ENCODE measurements at regions not wholly inside any gene's neighbourhood (a gene's known extent, or its start where the extent isn't known, plus 50 kb on each side); places are given as distances from the start of the nearest gene placed in this dataset.

DNA sequence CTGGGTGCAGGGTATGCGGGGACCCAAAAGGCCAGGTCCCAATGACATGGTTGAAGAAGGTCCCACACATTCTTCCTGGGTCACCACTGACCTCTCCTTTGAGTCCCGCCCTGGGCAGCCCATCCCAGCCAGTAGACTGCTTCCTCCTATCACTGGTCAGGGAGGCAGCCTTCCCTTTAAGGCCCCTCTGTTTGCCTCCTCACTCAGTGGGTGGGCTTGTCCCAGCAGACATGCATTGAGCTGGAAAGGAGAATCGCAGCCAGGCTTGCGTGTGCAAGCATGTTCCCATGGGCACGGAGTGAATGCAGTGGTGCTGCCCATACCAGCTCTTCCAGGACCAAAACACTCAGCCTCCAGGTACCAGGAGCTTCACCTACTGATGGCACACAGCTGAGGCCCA is 162.4 kb upstream of the SYT13 start:
- CTCF ChIA-PET = no interaction called here
- H3K27me3 ChIP-seq (ENCODE audit: control insufficient read depth, insufficient read depth, low read length) = no peaks in the 10 kb centered on the region; the same call in 1 of the 2 replicates
- TF ChIP-seq CTCF (IDR thresholded peaks at IDR 0.05; ENCODE audit: insufficient read depth, low read depth, low read length) = no peak
- H3K4me3 ChIP-seq (ENCODE audit: low read depth, low read length) = no peak overlapping the region
- H3K36me3 ChIP-seq (ENCODE audit: control insufficient read depth, insufficient read depth, low read length) = no peaks in the 10 kb centered on the region
- DNase-seq (ENCODE audit: low read depth) = no peak
- POLR2A ChIA-PET = no interaction called here

- ChIA-PET POLR2A (no interaction called here), CTCF (no interaction called here)
- DNase-seq (ENCODE audit: low read depth) = no peak
- H3K27me3 ChIP-seq (ENCODE audit: control insufficient read depth, insufficient read depth, low read length) = no peaks in the 10 kb centered on the region; the same call in 1 of the 2 replicates
- H3K4me3 ChIP-seq (ENCODE audit: low read depth, low read length) = no peak overlapping the region
- TF ChIP-seq CTCF (IDR thresholded peaks at IDR 0.05; ENCODE audit: insufficient read depth, low read depth, low read length) = no peak
- H3K36me3 ChIP-seq (ENCODE audit: control insufficient read depth, insufficient read depth, low read length) = no peaks in the 10 kb centered on the region
Observed at GRCh38 chr11:45446998-45447397, 160.9 kb upstream of the SYT13 start.

DNA sequence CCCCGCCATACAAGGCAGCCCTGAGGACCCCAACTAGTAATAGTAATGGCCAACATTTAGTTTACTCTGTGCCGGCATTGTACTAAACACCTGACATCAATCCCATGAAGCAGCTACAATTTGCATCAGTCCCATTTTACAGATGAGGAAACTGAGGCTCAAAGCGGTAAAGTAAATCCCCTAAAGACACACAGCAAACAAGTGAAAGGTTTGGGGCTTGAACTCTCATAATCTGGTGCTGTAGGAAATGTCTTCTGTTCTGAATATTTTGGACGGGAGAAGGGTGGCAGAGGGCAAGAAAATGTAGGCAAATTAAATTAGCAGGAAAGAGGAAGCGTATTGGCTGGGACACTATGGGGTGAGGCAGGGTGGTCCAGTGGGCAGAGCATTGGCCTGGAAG is 160.3 kb upstream of the SYT13 start:
- CTCF ChIA-PET = no interaction called here
- no peak for DNase-seq (ENCODE audit: low read depth)
- H3K4me3 ChIP-seq (ENCODE audit: low read depth, low read length) = no peak overlapping the region
- H3K36me3 ChIP-seq (ENCODE audit: control insufficient read depth, insufficient read depth, low read length) = no peaks in the 10 kb centered on the region
- POLR2A ChIA-PET = no interaction called here
- H3K27me3 ChIP-seq (ENCODE audit: control insufficient read depth, insufficient read depth, low read length) = no peaks in the 10 kb centered on the region; the same call in 1 of the 2 replicates
- no peak for TF ChIP-seq CTCF (IDR thresholded peaks at IDR 0.05; ENCODE audit: insufficient read depth, low read depth, low read length)

- no peak for DNase-seq (ENCODE audit: low read depth)
- no peak for TF ChIP-seq CTCF (IDR thresholded peaks at IDR 0.05; ENCODE audit: insufficient read depth, low read depth, low read length)
- no peaks in the 10 kb centered on the region for H3K36me3 ChIP-seq (ENCODE audit: control insufficient read depth, insufficient read depth, low read length)
- H3K4me3 ChIP-seq (ENCODE audit: low read depth, low read length) = no peak overlapping the region
- POLR2A ChIA-PET = no interaction called here
- H3K27me3 ChIP-seq (ENCODE audit: control insufficient read depth, insufficient read depth, low read length) = no peaks in the 10 kb centered on the region; the same call in 1 of the 2 replicates
- CTCF ChIA-PET = no interaction called here
Observed at GRCh38 chr11:45444796-45445195, 158.7 kb upstream of the SYT13 start.

DNA sequence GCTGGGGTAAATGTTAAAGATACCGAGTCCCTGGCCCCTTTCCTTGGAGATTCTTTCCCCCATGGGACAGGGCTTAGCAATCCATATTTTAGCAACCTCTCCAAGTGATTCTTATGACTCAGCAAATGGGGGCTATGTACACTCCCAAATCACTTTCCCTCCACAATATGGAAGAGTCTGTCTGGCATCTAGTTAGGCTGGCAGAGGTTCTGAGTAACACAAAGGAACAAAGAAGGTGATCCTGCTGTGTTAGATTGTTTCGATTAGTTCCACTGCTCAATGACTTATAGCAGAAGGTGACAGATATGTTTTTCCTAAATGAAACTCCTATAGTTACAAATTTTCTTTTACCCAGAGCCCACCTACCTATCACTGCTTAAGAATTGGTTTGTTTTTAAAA is 154.0 kb upstream of the SYT13 start:
- no peak overlapping the region for H3K4me3 ChIP-seq (ENCODE audit: low read depth, low read length)
- TF ChIP-seq CTCF (IDR thresholded peaks at IDR 0.05; ENCODE audit: insufficient read depth, low read depth, low read length) = no peak
- no peaks in the 10 kb centered on the region for H3K36me3 ChIP-seq (ENCODE audit: control insufficient read depth, insufficient read depth, low read length)
- POLR2A ChIA-PET = no interaction called here
- CTCF ChIA-PET = interaction anchor here (1.2 kb wide), 1 partner anchor 69 kb away, joined by 4 read pairs; no protein-coding TSS in a partner anchor
- peaks cover under 1% of the 10 kb centered on the region; the same call in 1 of the 2 replicates for H3K27me3 ChIP-seq (ENCODE audit: control insufficient read depth, insufficient read depth, low read length)
- no peak for DNase-seq (ENCODE audit: low read depth)

All from BJ (cell line).